ENCODE measurements at regions not wholly inside any gene's neighbourhood (a gene's known extent, or its start where the extent isn't known, plus 50 kb on each side); places are given as distances from the start of the nearest gene placed in this dataset.

DNA sequence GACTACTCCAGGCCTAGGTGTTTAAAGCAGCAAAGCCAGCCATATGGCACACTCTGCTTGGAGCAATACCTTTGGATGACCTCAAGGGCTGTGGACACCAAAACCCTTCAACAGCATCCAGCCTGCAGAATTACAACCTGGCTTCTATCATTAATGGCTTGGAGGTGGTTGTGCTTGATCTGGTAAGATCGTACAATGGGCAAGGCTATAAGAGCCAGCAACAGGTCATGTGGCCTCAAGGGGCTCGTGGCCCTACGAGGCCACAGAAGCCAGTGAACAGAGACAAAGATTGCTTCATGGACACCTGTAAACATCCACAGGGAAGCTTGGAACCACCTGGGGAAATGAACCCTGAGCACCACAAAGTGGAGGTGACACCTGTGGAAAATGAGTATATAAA lies 657.3 kb downstream of the BCL11B start:
- H3K4me3 ChIP-seq = no peak overlapping the region
- H3K36me3 ChIP-seq = no peaks in the 10 kb centered on the region
- no peaks in the 10 kb centered on the region for H3K4me1 ChIP-seq
- H3K27me3 ChIP-seq = no peaks in the 10 kb centered on the region
- peaks cover 0 to 3% (median 2%) of the 10 kb centered on the region in 3 donors for H3K9me3 ChIP-seq
- no peak for DNase-seq
- intact Hi-C loops (cut with DNase I; ENCODE audit: low total_unique reads) = no loop called here
- no peak for TF ChIP-seq CTCF (IDR thresholded peaks at IDR 0.05)
- H3K27ac ChIP-seq = no peak overlapping the region

DNA sequence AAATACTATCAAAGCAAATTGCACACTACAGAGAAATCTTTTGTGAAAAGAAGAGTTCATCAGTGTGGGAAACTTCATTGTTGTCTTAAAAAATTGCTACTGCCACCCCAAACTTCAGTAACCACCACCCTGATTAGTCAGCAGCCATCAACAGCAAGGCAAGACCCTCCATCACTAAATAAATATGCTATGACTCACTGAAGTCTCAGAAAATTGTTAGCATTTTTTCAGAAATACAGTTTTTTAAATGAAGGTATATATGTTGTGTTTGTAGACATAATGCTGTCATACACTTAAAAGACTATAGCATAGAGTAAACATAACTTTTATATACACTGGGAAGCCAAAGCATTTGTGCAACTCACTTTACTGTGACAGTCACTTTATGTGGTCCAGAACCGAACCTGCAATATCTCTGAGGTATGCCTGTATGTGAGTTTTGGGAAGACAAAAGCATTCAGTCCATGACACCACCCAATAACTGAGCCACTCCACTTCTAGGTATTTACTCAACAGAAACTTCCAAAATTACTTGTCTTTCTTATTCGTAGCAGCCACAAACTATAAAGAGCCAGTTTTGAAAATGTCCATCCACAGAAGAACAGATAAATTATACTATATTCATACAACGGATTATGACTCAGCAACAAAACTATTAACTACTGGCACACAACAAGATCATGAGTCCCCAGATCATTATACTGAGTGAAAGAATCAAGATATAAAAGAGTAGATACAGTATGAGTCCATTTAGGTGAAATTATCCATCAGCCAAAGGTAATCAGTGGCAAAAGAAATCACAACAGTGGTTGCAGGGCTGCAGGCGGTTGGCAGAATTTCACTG lies 649.6 kb downstream of the BCL11B start:
- Histone ChIP-seq H3K27ac (no peak overlapping the region), H3K27me3 (no peaks in the 10 kb centered on the region), H3K4me1 (no peaks in the 10 kb centered on the region), H3K4me3 (no peak overlapping the region), H3K36me3 (no peaks in the 10 kb centered on the region), H3K9me3 (peaks cover 0 to 6% (median 0%) of the 10 kb centered on the region in 3 donors)
- no peak for TF ChIP-seq CTCF (IDR thresholded peaks at IDR 0.05)
- intact Hi-C loops (cut with DNase I; ENCODE audit: low total_unique reads) = no loop called here
- no peak for DNase-seq

DNA sequence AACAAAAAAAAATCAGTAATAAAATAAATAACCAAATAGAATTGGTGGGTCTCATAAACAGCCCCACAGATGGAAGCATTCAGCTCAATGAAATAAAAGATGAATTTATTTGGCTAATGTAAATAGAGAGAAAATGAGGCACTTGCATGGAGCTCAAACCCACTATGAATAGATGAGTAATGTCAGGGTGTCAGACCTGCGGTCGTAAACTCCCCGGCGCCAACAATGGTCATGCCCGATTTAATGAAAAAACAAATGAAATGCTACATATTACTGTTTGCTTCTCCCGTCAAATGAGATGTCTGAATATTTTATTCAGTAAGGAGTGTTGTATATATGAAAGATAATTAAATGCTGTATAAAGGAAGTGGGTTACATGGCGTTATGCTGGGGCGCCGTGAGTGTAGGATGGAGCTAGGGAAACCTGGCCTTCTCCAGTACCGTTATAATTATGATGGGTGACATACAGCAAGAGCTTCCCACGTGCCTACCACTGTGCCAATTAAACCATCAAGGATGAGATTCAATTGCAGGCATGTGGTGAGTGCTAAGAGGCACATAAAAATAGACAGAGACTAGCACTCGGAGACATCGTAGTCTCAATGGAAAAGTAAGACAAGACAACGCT lies 648.1 kb downstream of the BCL11B start:
- Histone ChIP-seq H3K36me3 (no peaks in the 10 kb centered on the region), H3K4me1 (no peaks in the 10 kb centered on the region), H3K27ac (no peak overlapping the region), H3K27me3 (no peaks in the 10 kb centered on the region), H3K9me3 (peaks cover 0 to 13% (median 6%) of the 10 kb centered on the region in 3 donors), H3K4me3 (no peak overlapping the region)
- intact Hi-C loops (cut with DNase I; ENCODE audit: low total_unique reads) = no loop called here
- no peak for DNase-seq
- no peak for TF ChIP-seq CTCF (IDR thresholded peaks at IDR 0.05)

DNA sequence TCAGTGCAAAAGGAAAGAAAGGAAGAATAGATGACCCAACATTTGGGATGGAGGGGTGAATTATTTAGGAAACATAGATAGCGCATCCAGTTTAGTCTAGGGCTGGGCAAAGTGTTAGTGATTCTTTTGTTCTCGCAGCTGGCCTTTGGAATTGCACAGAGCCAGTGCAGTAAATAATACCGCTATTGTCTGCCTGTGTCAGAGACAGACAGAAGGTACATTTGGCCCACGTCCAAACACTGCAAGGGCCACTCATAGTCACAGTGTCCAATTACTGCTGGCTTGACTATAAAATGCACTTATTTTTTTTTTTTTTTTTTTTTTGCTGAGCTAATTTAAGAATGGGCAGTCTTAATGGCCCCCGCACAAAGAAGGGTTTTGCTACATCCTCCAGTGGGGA lies 638.6 kb downstream of the BCL11B start:
- no peaks in the 10 kb centered on the region for H3K36me3 ChIP-seq
- H3K4me3 ChIP-seq = no peak overlapping the region
- intact Hi-C loops (cut with DNase I; ENCODE audit: low total_unique reads) = no loop called here

More for the DNA sequence above, 638.6 kb downstream of the BCL11B start:
- no peaks in the 10 kb centered on the region for H3K4me1 ChIP-seq
- H3K9me3 ChIP-seq = peaks cover 0 to 2% (median 0%) of the 10 kb centered on the region in 3 donors
- no peak for TF ChIP-seq CTCF (IDR thresholded peaks at IDR 0.05)
- no peak overlapping the region for H3K27ac ChIP-seq
- no peak for DNase-seq
- no peaks in the 10 kb centered on the region for H3K27me3 ChIP-seq
